H1 (cell line): ENCODE measurements at regions not wholly inside any gene's neighbourhood (a gene's known extent, or its start where the extent isn't known, plus 50 kb on each side); places are given as distances from the start of the nearest gene placed in this dataset.

Experiments used
- CTCF ChIP-seq, 3 experiments: IDR thresholded peaks; 1 replicate in 2 of 3; 2 replicates in 1 of 3; pipeline versions ENCODE4 v1.5.1 to v1.6.1; 2011; ENCODE audit warnings: low read length in 3 of 3, mild to moderate bottlenecking in 3 of 3, inconsistent platforms in 2 of 3, low read depth in 1 of 3, moderate library complexity in 1 of 3; ENCODE audit not compliant: insufficient read depth in 1 of 3; ENCODE audit errors: control extremely low read depth in 1 of 3
- JUND ChIP-seq: IDR thresholded peaks from 2 replicates; pipeline ENCODE4 v1.6.1; 2011; ENCODE audit warnings: mild to moderate bottlenecking, improper control_type of control experiment, low read length
- POLR2A ChIP-seq, 2 experiments: IDR thresholded peaks; 1 replicate in 1 of 2; 2 replicates in 1 of 2; pipeline ENCODE4 v1.6.1; 2011; ENCODE audit warnings: low read depth in 2 of 2, low read length in 2 of 2, mild to moderate bottlenecking in 2 of 2; ENCODE audit errors: control extremely low read depth in 1 of 2
- TAF1 ChIP-seq: IDR thresholded peaks from 2 replicates; pipeline ENCODE4 v1.6.1; 2011; ENCODE audit warnings: mild to moderate bottlenecking, low read depth, low read length
- TBP ChIP-seq: IDR thresholded peaks from 2 replicates; pipeline ENCODE4 v1.6.1; 2011; ENCODE audit warnings: low read depth, low read length, improper control_type of control experiment

GRCh38 chr7:10412422-10413019 is 561.2 kb upstream of the PHF14 start:
- TF ChIP-seq POLR2A (IDR thresholded peaks at IDR 0.05; ENCODE audit: control extremely low read depth in 1 of 2, low read depth in 2 of 2, low read length in 2 of 2) (no peak), TAF1 (no peak), CTCF (IDR thresholded peaks at IDR 0.05; ENCODE audit: control extremely low read depth in 1 of 3, insufficient read depth in 1 of 3, low read depth in 1 of 3, low read length in 3 of 3) (peak in 2 of 3 experiments; percentile 32 to 48; a peak in 2 of 4 replicates), TBP (no peak), JUND (no peak)
